ENCODE measurements at regions not wholly inside any gene's neighbourhood (a gene's known extent, or its start where the extent isn't known, plus 50 kb on each side); places are given as distances from the start of the nearest gene placed in this dataset.

GRCh38 chr7:121810831-121811672 is 61.9 kb upstream of the PTPRZ1 start:
- intact Hi-C loops (cut with DNase I, micrococcal nuclease): no loop called here
- Mint-ChIP-seq H3K9me3 (ENCODE audit: low read depth) (peaks cover 6% of the 10 kb centered on the region), H3K36me3 (ENCODE audit: low read depth) (no peaks in the 10 kb centered on the region), H3K4me1 (no peaks in the 10 kb centered on the region), H3K27me3 (no peaks in the 10 kb centered on the region), H3K27ac (no peak overlapping the region), H3K4me3 (no peak overlapping the region)
- DNase-seq (no peak), ATAC-seq (no peak)
- CTCF ChIA-PET: no interaction called here
- POLR2A ChIA-PET: no interaction called here

GRCh38 chr7:121807078-121807477 is 65.9 kb upstream of the PTPRZ1 start:
- CTCF ChIA-PET: no interaction called here
- no peak for DNase-seq
- H3K4me3 Mint-ChIP-seq: no peak overlapping the region
- H3K9me3 Mint-ChIP-seq (ENCODE audit: low read depth): peaks cover 4% of the 10 kb centered on the region
- no peaks in the 10 kb centered on the region for H3K4me1 Mint-ChIP-seq
- POLR2A ChIA-PET: no interaction called here
- no peak overlapping the region for H3K27ac Mint-ChIP-seq
- no peaks in the 10 kb centered on the region for H3K36me3 Mint-ChIP-seq (ENCODE audit: low read depth)
- no peaks in the 10 kb centered on the region for H3K27me3 Mint-ChIP-seq
- intact Hi-C loops (cut with DNase I, micrococcal nuclease): no loop called here
- ATAC-seq: no peak

DNA sequence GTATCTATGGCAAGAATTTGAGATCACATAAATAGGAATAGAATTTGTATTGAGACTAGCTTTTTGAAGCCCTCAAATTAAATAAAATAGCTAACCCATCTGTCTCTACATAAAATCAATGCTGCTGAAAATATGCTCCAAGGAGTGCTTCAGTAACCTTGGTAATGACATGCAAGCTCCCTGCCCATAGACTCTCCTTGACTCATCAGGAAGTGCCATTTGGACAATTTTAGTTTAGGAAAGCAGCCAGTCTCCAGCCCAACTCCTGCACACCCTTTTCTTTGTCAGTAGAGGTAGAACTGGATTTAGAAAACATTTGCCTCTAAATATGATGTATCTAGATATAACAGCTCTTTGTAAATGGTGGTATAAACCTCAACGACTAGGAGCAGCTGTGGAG is 69.9 kb upstream of the PTPRZ1 start:
- Mint-ChIP-seq H3K27ac (no peak overlapping the region), H3K27me3 (no peaks in the 10 kb centered on the region), H3K4me1 (no peaks in the 10 kb centered on the region), H3K9me3 (ENCODE audit: low read depth) (peaks cover 4% of the 10 kb centered on the region), H3K36me3 (ENCODE audit: low read depth) (no peaks in the 10 kb centered on the region), H3K4me3 (no peak overlapping the region)
- CTCF ChIA-PET: no interaction called here
- POLR2A ChIA-PET: no interaction called here
- intact Hi-C loops (cut with DNase I, micrococcal nuclease): no loop called here
- no peak for DNase-seq
- no peak for ATAC-seq

DNA sequence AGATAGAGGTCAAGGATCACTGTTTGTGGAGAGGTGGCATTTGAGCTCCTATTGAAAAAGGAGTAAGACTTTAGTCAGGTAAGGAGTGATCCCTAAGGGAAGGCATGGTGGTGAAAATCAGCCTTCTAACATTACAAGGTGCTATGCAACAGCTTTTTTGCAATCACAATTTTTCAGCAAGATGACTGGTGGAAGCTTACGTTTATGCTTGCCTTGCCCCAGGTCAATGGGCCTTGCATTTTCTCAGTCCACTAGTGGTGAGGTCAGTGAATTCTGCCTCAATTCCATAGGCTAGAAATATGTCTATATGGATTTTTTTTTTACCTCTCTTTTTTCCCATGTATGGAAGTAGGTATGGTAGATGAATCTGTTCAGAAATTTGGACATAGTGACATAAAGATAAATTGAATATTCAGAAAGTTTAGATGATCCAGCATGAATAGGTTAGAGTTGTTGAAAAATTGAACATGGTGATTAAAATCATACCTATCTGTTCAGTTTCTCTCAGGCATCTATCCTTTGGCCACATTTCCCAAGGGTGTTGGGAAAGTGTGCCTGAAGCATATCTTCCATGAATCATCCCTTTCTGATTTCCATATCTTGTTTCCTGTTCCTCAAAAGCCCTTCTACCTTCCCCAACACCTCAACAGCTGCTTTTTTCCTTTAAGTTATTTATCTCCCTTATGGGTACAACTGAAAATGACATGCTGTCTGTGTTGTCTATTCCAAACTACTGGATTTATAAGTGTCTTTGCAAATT is 71.9 kb upstream of the PTPRZ1 start:
- Mint-ChIP-seq H3K27ac (no peak overlapping the region), H3K9me3 (ENCODE audit: low read depth) (peaks cover 2% of the 10 kb centered on the region), H3K27me3 (no peaks in the 10 kb centered on the region), H3K4me3 (no peak overlapping the region), H3K36me3 (ENCODE audit: low read depth) (no peaks in the 10 kb centered on the region), H3K4me1 (no peaks in the 10 kb centered on the region)
- ChIA-PET CTCF (interaction anchor here (0.6 to 0.7 kb wide), 2 partner anchors 36 to 925 kb away, joined by 3 to 4 read pairs; no protein-coding TSS in a partner anchor), POLR2A (no interaction called here)
- ATAC-seq (no peak), DNase-seq (no peak)
- intact Hi-C loops (cut with DNase I, micrococcal nuclease): no loop called here

DNA sequence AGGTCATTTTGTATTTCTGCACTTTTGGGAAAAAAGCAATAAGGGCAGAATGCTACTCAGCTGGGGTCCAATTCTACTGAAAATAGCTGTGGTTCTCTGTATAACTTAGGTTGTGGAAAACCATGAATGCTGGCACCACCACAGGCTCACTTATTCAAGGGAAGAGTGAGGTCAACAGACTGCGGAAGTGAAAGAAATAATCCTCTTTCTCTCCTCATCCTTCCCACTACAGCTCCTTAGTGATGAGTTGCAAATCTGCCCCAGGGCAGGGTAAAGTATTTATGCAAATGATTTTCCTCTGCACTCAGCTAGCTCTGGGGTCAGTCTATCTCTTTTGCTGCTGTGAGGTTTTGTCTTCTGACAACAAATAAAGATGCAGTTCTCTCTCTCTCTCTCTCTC is 74.1 kb upstream of the PTPRZ1 start:
- no peaks in the 10 kb centered on the region for H3K9me3 Mint-ChIP-seq (ENCODE audit: low read depth)
- CTCF ChIA-PET: no interaction called here
- no peaks in the 10 kb centered on the region for H3K36me3 Mint-ChIP-seq (ENCODE audit: low read depth)
- H3K4me1 Mint-ChIP-seq: no peaks in the 10 kb centered on the region
- ATAC-seq (no peak), DNase-seq (no peak)
- H3K27ac Mint-ChIP-seq: no peak overlapping the region
- POLR2A ChIA-PET: no interaction called here
- H3K4me3 Mint-ChIP-seq: no peak overlapping the region
- no peaks in the 10 kb centered on the region for H3K27me3 Mint-ChIP-seq
- intact Hi-C loops (cut with DNase I, micrococcal nuclease): no loop called here

DNA sequence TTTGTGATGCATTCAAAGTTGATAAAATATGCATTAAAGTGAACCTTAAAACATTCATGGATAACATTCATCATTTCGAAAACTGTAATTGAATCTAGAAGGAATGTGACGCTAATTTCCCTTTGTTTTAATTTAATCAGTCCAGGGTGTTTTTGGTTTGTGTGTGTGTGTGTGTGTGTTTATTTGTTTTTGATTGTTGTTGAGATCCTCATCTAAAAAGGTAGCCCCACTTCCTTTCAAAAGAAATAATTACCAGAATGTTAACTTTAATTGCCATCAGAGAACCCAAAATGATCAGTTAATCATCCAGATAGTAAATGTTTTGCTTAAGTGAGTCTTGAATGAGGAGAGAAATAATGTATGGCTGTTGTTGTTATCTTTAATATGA is 74.5 kb upstream of the PTPRZ1 start:
- Mint-ChIP-seq H3K9me3 (ENCODE audit: low read depth) (no peaks in the 10 kb centered on the region), H3K27ac (no peak overlapping the region), H3K4me1 (no peaks in the 10 kb centered on the region), H3K36me3 (ENCODE audit: low read depth) (no peaks in the 10 kb centered on the region), H3K27me3 (no peaks in the 10 kb centered on the region), H3K4me3 (no peak overlapping the region)
- POLR2A ChIA-PET: no interaction called here
- CTCF ChIA-PET: no interaction called here
- intact Hi-C loops (cut with DNase I, micrococcal nuclease): no loop called here
- ATAC-seq (no peak), DNase-seq (no peak)

DNA sequence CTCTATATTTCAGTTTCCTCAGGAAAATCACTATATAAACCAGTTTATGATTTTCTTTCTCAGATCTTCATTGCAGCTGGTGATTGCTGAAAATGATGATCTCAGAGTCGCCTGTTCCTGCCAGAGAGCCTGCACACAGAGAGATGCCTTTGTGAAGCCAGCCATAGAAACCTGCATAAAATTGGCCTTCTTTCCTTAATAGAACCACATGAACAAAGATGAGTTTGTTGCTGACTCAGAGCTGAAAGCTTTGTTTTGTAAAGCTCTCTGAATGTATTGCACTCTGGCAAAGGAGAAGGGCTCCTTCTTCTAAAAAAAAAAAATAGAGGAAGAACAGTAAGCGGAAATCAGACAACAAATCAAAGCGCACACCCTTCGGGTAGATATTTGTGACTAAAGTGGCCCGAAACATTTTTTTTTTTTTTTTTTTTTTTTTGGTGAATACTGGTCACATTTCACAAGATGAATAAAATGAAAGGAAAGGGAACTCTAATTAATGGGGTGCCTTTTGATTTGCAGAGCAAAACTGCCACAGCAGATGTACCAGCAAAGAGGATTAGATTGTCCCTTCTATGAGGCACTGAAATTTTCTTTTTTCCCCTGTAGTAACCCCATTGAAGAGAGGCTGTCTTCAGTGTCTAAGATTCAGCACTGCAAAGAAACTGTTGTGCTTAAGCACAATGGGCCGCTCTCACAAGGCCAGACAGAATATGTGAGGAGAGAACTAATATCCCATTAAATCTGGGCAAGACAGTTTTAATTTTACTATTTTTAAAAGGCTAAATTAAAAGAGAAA is 75.1 kb upstream of the PTPRZ1 start:
- intact Hi-C loops (cut with DNase I, micrococcal nuclease): no loop called here
- CTCF ChIA-PET: interaction anchor here (1.5 kb wide), 1 partner anchor 196 kb away, joined by 4 read pairs; no protein-coding TSS in a partner anchor
- POLR2A ChIA-PET: no interaction called here
- Mint-ChIP-seq H3K4me3 (no peak overlapping the region), H3K27me3 (no peaks in the 10 kb centered on the region), H3K4me1 (no peaks in the 10 kb centered on the region), H3K36me3 (ENCODE audit: low read depth) (no peaks in the 10 kb centered on the region), H3K27ac (no peak overlapping the region), H3K9me3 (ENCODE audit: low read depth) (no peaks in the 10 kb centered on the region)
- ATAC-seq (no peak), DNase-seq (no peak)

- Mint-ChIP-seq H3K4me1 (no peaks in the 10 kb centered on the region), H3K36me3 (ENCODE audit: low read depth) (no peaks in the 10 kb centered on the region), H3K27me3 (no peaks in the 10 kb centered on the region), H3K27ac (no peak overlapping the region), H3K9me3 (ENCODE audit: low read depth) (no peaks in the 10 kb centered on the region), H3K4me3 (no peak overlapping the region)
- ChIA-PET POLR2A (no interaction called here), CTCF (interaction anchor here (1.5 kb wide), 1 partner anchor 197 kb away, joined by 4 read pairs; no protein-coding TSS in a partner anchor)
- DNase-seq: no peak
- ATAC-seq: no peak
- intact Hi-C loops (cut with DNase I, micrococcal nuclease): no loop called here
Observed at GRCh38 chr7:121796936-121797656, 75.9 kb upstream of the PTPRZ1 start.

- Mint-ChIP-seq H3K36me3 (ENCODE audit: low read depth) (no peaks in the 10 kb centered on the region), H3K4me3 (no peak overlapping the region), H3K27me3 (no peaks in the 10 kb centered on the region), H3K9me3 (ENCODE audit: low read depth) (no peaks in the 10 kb centered on the region), H3K4me1 (no peaks in the 10 kb centered on the region), H3K27ac (no peak overlapping the region)
- ChIA-PET POLR2A (no interaction called here), CTCF (interaction anchor here (1.5 kb wide), 1 partner anchor 198 kb away, joined by 4 read pairs; no protein-coding TSS in a partner anchor)
- DNase-seq (no peak), ATAC-seq (no peak)
- intact Hi-C loops (cut with DNase I, micrococcal nuclease): no loop called here
Observed at GRCh38 chr7:121796381-121796780, 76.6 kb upstream of the PTPRZ1 start.

DNA sequence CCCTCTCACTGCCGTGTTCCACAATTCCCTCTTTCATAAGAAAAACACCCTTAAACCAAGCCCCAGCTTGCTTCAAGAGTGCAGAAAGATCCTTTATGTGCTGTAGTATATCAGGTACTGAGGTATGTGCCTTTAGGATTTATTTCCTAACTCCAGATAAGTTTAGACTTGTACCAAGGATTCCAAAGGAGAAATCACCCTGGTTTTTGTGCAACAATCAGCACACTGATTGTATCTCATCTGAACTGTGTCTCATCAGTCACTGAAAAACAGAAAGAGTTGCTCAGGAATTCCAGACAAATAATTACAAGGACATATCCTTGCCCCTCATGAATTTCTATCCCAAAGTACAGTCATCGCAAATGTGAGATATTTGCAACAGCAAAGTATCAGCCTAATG is 77.2 kb upstream of the PTPRZ1 start:
- H3K4me1 Mint-ChIP-seq: no peaks in the 10 kb centered on the region
- no peak for ATAC-seq
- no peaks in the 10 kb centered on the region for H3K27me3 Mint-ChIP-seq
- CTCF ChIA-PET: no interaction called here
- H3K9me3 Mint-ChIP-seq (ENCODE audit: low read depth): no peaks in the 10 kb centered on the region
- H3K4me3 Mint-ChIP-seq: no peak overlapping the region
- no peak for DNase-seq
- POLR2A ChIA-PET: no interaction called here
- no peaks in the 10 kb centered on the region for H3K36me3 Mint-ChIP-seq (ENCODE audit: low read depth)
- intact Hi-C loops (cut with DNase I, micrococcal nuclease): no loop called here
- no peak overlapping the region for H3K27ac Mint-ChIP-seq

- CTCF ChIA-PET: no interaction called here
Observed at GRCh38 chr7:121793716-121794115, 79.2 kb upstream of the PTPRZ1 start.

More at GRCh38 chr7:121793716-121794115, 79.2 kb upstream of the PTPRZ1 start:
- POLR2A ChIA-PET: no interaction called here
- H3K4me3 Mint-ChIP-seq: no peak overlapping the region
- DNase-seq: no peak
- no peaks in the 10 kb centered on the region for H3K4me1 Mint-ChIP-seq
- intact Hi-C loops (cut with DNase I, micrococcal nuclease): no loop called here
- no peaks in the 10 kb centered on the region for H3K27me3 Mint-ChIP-seq
- no peak overlapping the region for H3K27ac Mint-ChIP-seq
- H3K36me3 Mint-ChIP-seq (ENCODE audit: low read depth): no peaks in the 10 kb centered on the region
- no peaks in the 10 kb centered on the region for H3K9me3 Mint-ChIP-seq (ENCODE audit: low read depth)
- ATAC-seq: no peak
